Mesendoderm (in vitro differentiated cells): ENCODE measurements at regions not wholly inside any gene's neighbourhood (a gene's known extent, or its start where the extent isn't known, plus 50 kb on each side); places are given as distances from the start of the nearest gene placed in this dataset.

Source experiments
- DNase-seq: peaks from one replicate; pipeline ENCODE4 v3.0.0; 2013
- H2AK5ac ChIP-seq: 2 replicates; pipeline ENCODE4 v1.6.1; 2013; ENCODE audit warnings: low read length, inconsistent platforms
- H2BK120ac ChIP-seq: 2 replicates; pipeline ENCODE4 v1.6.1; 2013; ENCODE audit warnings: low read depth, mild to moderate bottlenecking, low read length, moderate library complexity, mixed read lengths
- H2BK15ac ChIP-seq: replicated peaks from 2 replicates; pipeline ENCODE4 v1.6.1; 2013; ENCODE audit warnings: low read depth, mild to moderate bottlenecking, moderate library complexity
- H2BK5ac ChIP-seq: 2 replicates; pipeline ENCODE4 v1.6.1; 2013; ENCODE audit warnings: low read length, inconsistent platforms
- H3K18ac ChIP-seq: 2 replicates; pipeline ENCODE4 v1.6.1; 2013; ENCODE audit warnings: mild to moderate bottlenecking, low read length, mixed read lengths
- H3K23ac ChIP-seq: one replicate; pipeline ENCODE4 v1.6.1; 2013; ENCODE audit warnings: low read length
- H3K27ac ChIP-seq: 2 replicates; pipeline ENCODE4 v1.5.1; 2013; ENCODE audit warnings: low read depth, mild to moderate bottlenecking, inconsistent platforms, low read length, moderate library complexity
- H3K27me3 ChIP-seq: 2 replicates; pipeline ENCODE4 v1.6.1; 2013; ENCODE audit warnings: low read length, control low read depth, mild to moderate bottlenecking, inconsistent platforms; ENCODE audit not compliant: insufficient read depth, poor library complexity
- H3K36me3 ChIP-seq: 2 replicates; pipeline ENCODE4 v1.6.1; 2013; ENCODE audit warnings: low read length, inconsistent platforms; ENCODE audit not compliant: control insufficient read depth, insufficient read depth
- H3K4ac ChIP-seq: one replicate; pipeline ENCODE4 v1.6.1; 2013; ENCODE audit warnings: low read depth, mild to moderate bottlenecking, low read length, moderate library complexity
- H3K4me1 ChIP-seq: 2 replicates; pipeline ENCODE4 v1.6.1; 2013; ENCODE audit warnings: low read depth, low read length, inconsistent platforms; ENCODE audit not compliant: control insufficient read depth
- H3K4me2 ChIP-seq: 2 replicates; pipeline ENCODE4 v1.6.1; 2013; ENCODE audit warnings: low read length
- H3K4me3 ChIP-seq: 2 replicates; pipeline ENCODE4 v1.5.1; 2013; ENCODE audit warnings: mild to moderate bottlenecking, low read length
- H3K56ac ChIP-seq: one replicate; pipeline ENCODE4 v1.6.1; 2013; ENCODE audit warnings: low read length
- H3K79me1 ChIP-seq: 2 replicates; pipeline ENCODE4 v1.6.1; 2013; ENCODE audit warnings: low read length, inconsistent platforms
- H3K79me2 ChIP-seq: 2 replicates; pipeline ENCODE4 v1.6.1; 2013; ENCODE audit warnings: mild to moderate bottlenecking, low read length; ENCODE audit not compliant: control insufficient read depth, insufficient read depth
- H3K9ac ChIP-seq: 2 replicates; pipeline ENCODE4 v1.6.1; 2013; ENCODE audit warnings: low read length, inconsistent platforms
- H4K5ac ChIP-seq: one replicate; pipeline ENCODE4 v1.6.1; 2013; ENCODE audit warnings: low read length
- H4K8ac ChIP-seq: one replicate; pipeline ENCODE4 v1.6.1; 2013; ENCODE audit warnings: low read depth, mild to moderate bottlenecking, control low read depth, low read length, moderate library complexity
- WGBS: extraction: QIAGEN DNeasy Blood & Tissue Kit; methylation state at CpG from one replicate; pipeline ENCODE4 v1.1.7; 2013; ENCODE audit warnings: low lambda C conversion rate, missing lambda C conversion rate; ENCODE audit not compliant: insufficient coverage; ENCODE audit errors: extremely low coverage; 5-methylcytosine and 5-hydroxymethylcytosine counted together

GRCh38 chr16:64398793-64399192 lies 723.1 kb downstream of the CDH11 start:
- Histone ChIP-seq H4K5ac (no peak overlapping the region), H2BK15ac (no peak overlapping the region), H2BK5ac (no peak overlapping the region), H3K27ac (no peak overlapping the region), H3K4me1 (no peaks in the 10 kb centered on the region), H3K27me3 (no peaks in the 10 kb centered on the region), H3K79me1 (no peaks in the 10 kb centered on the region), H3K9ac (no peak overlapping the region), H3K4me3 (no peak overlapping the region), H3K4ac (no peak overlapping the region), H2AK5ac (no peak overlapping the region), H3K79me2 (no peaks in the 10 kb centered on the region), H3K4me2 (no peak overlapping the region), H3K23ac (no peak overlapping the region), H3K18ac (no peak overlapping the region), H4K8ac (no peak overlapping the region), H2BK120ac (no peak overlapping the region), H3K36me3 (no peaks in the 10 kb centered on the region), H3K56ac (no peak overlapping the region)
- no peak for DNase-seq
- WGBS, result 100% methylated on average over 1 of the region's 5 CpGs

GRCh38 chr16:64397945-64398508 lies 723.8 kb downstream of the CDH11 start:
- Histone ChIP-seq H3K36me3 (no peaks in the 10 kb centered on the region), H2BK5ac (no peak overlapping the region), H2BK15ac (no peak overlapping the region), H3K27me3 (no peaks in the 10 kb centered on the region), H4K8ac (no peak overlapping the region), H3K23ac (no peak overlapping the region), H3K4me3 (no peak overlapping the region), H4K5ac (no peak overlapping the region), H2AK5ac (no peak overlapping the region), H3K4me2 (no peak overlapping the region), H3K27ac (no peak overlapping the region), H3K18ac (no peak overlapping the region), H3K4ac (no peak overlapping the region), H3K79me2 (no peaks in the 10 kb centered on the region), H3K56ac (no peak overlapping the region), H3K79me1 (no peaks in the 10 kb centered on the region), H2BK120ac (no peak overlapping the region), H3K9ac (no peak overlapping the region), H3K4me1 (no peaks in the 10 kb centered on the region)
- DNase-seq, result no peak
- no CpG with 5 or more reads among the region's 3 CpGs for WGBS

- no peak overlapping the region for H3K56ac ChIP-seq
- DNase-seq, result no peak
- no peak overlapping the region for H2BK5ac ChIP-seq
- no peak overlapping the region for H2BK15ac ChIP-seq
- no peaks in the 10 kb centered on the region for H3K4me1 ChIP-seq
- H2AK5ac ChIP-seq, result no peak overlapping the region
- no peak overlapping the region for H4K5ac ChIP-seq
- H3K36me3 ChIP-seq, result no peaks in the 10 kb centered on the region
- WGBS, result no CpG with 5 or more reads among the region's 3 CpGs
- H3K4ac ChIP-seq, result no peak overlapping the region
- no peak overlapping the region for H3K4me2 ChIP-seq
- H3K79me1 ChIP-seq, result no peaks in the 10 kb centered on the region
- no peak overlapping the region for H4K8ac ChIP-seq
- no peaks in the 10 kb centered on the region for H3K27me3 ChIP-seq
- H3K4me3 ChIP-seq, result no peak overlapping the region
- H2BK120ac ChIP-seq, result no peak overlapping the region
- no peak overlapping the region for H3K27ac ChIP-seq
- H3K9ac ChIP-seq, result no peak overlapping the region
- H3K79me2 ChIP-seq, result no peaks in the 10 kb centered on the region
- no peak overlapping the region for H3K23ac ChIP-seq
- no peak overlapping the region for H3K18ac ChIP-seq
These were observed 724.8 kb downstream of the CDH11 start for GRCh38 chr16:64397042-64397441.

- Histone ChIP-seq H3K27me3 (no peaks in the 10 kb centered on the region), H2BK120ac (no peak overlapping the region), H4K8ac (no peak overlapping the region), H2BK15ac (no peak overlapping the region), H2BK5ac (no peak overlapping the region), H3K36me3 (no peaks in the 10 kb centered on the region), H3K56ac (no peak overlapping the region), H3K23ac (no peak overlapping the region), H3K4ac (no peak overlapping the region), H3K4me3 (no peak overlapping the region), H3K9ac (no peak overlapping the region), H3K18ac (no peak overlapping the region), H3K4me1 (no peaks in the 10 kb centered on the region), H2AK5ac (no peak overlapping the region), H3K4me2 (no peak overlapping the region), H3K27ac (no peak overlapping the region), H3K79me1 (no peaks in the 10 kb centered on the region), H4K5ac (no peak overlapping the region), H3K79me2 (no peaks in the 10 kb centered on the region)
- DNase-seq, result no peak
- WGBS, result no CpG with 5 or more reads among the region's 1 CpG
These were observed 727.8 kb downstream of the CDH11 start for GRCh38 chr16:64394061-64394460.

GRCh38 chr16:64392456-64392855 lies 729.4 kb downstream of the CDH11 start:
- Histone ChIP-seq H4K8ac (no peak overlapping the region), H3K4me2 (no peak overlapping the region), H3K79me2 (no peaks in the 10 kb centered on the region), H3K23ac (no peak overlapping the region), H3K27ac (no peak overlapping the region), H2BK5ac (no peak overlapping the region), H3K27me3 (no peaks in the 10 kb centered on the region), H3K36me3 (no peaks in the 10 kb centered on the region), H2BK120ac (no peak overlapping the region), H3K18ac (no peak overlapping the region), H3K4me3 (no peak overlapping the region), H3K56ac (no peak overlapping the region), H3K79me1 (no peaks in the 10 kb centered on the region), H2BK15ac (no peak overlapping the region), H3K9ac (no peak overlapping the region), H4K5ac (no peak overlapping the region), H2AK5ac (no peak overlapping the region), H3K4ac (no peak overlapping the region), H3K4me1 (no peaks in the 10 kb centered on the region)
- no CpG with 5 or more reads among the region's 1 CpG for WGBS
- DNase-seq, result no peak

- H3K9ac ChIP-seq, result no peak overlapping the region
- H2AK5ac ChIP-seq, result no peak overlapping the region
- no peak overlapping the region for H3K18ac ChIP-seq
- no peaks in the 10 kb centered on the region for H3K36me3 ChIP-seq
- H3K79me2 ChIP-seq, result no peaks in the 10 kb centered on the region
- H3K27ac ChIP-seq, result no peak overlapping the region
- no peak overlapping the region for H3K56ac ChIP-seq
- no peak overlapping the region for H2BK15ac ChIP-seq
- DNase-seq, result no peak
- no peak overlapping the region for H3K4me2 ChIP-seq
- H2BK5ac ChIP-seq, result no peak overlapping the region
- H4K8ac ChIP-seq, result no peak overlapping the region
- no CpG with 5 or more reads among the region's 4 CpGs for WGBS
- no peak overlapping the region for H4K5ac ChIP-seq
- H3K27me3 ChIP-seq, result no peaks in the 10 kb centered on the region
- H3K79me1 ChIP-seq, result no peaks in the 10 kb centered on the region
- no peak overlapping the region for H2BK120ac ChIP-seq
- H3K23ac ChIP-seq, result no peak overlapping the region
- no peak overlapping the region for H3K4ac ChIP-seq
- no peak overlapping the region for H3K4me3 ChIP-seq
- H3K4me1 ChIP-seq, result no peaks in the 10 kb centered on the region
These were observed 730.7 kb downstream of the CDH11 start for GRCh38 chr16:64391063-64391600.
